Peyer's patch (tissue), 4 donors: ENCODE measurements at regions not wholly inside any gene's neighbourhood (a gene's known extent, or its start where the extent isn't known, plus 50 kb on each side); places are given as distances from the start of the nearest gene placed in this dataset.

Experiments
- DNase-seq, 3 donors: peaks; one replicate each; pipeline ENCODE4 v3.0.0-alpha.2; 2017 to 2019
- H3K27ac ChIP-seq, 4 donors: fragments of 200-600 bp; sonication (generic); one replicate each; pipeline ENCODE4 v1.5.1; 2016 to 2019
- H3K27me3 ChIP-seq, 2 donors: fragments of 200-600 bp; sonication (generic); one replicate each; pipeline ENCODE4 v1.5.1; 2019
- H3K36me3 ChIP-seq, 3 donors: fragments of 200-600 bp; sonication (generic); one replicate each; pipeline ENCODE4 v1.5.1; 2016 to 2019
- H3K4me1 ChIP-seq, 4 donors: fragments of 200-600 bp; sonication (generic); one replicate each; pipeline ENCODE4 v1.5.1; 2016 to 2019
- H3K4me3 ChIP-seq, 4 donors: fragments of 200-600 bp; sonication (generic); 1 replicate in 3 of 4; 2 replicates in 1 of 4; pipeline ENCODE4 v1.5.1; 2016 to 2019; ENCODE audit warnings: mild to moderate bottlenecking in 1 of 4
- H3K9me3 ChIP-seq, 4 donors: fragments of 200-600 bp; sonication (generic); one replicate each; pipeline ENCODE4 v1.5.1; 2016 to 2019; ENCODE audit warnings: mild to moderate bottlenecking in 1 of 4
- CTCF ChIP-seq, 6 experiments: fragments of 450-650 bp in 4 of 6; fragments of 200-600 bp in 2 of 6; sonication (generic) in 1 of 6; IDR thresholded peaks; one replicate each; pipeline ENCODE4 v1.5.1; 2017 to 2019; ENCODE audit warnings: antibody characterized with exemption in 6 of 6, mild to moderate bottlenecking in 3 of 6, moderate library complexity in 1 of 6
- POLR2A ChIP-seq, 2 donors: fragments of 450-650 bp; IDR thresholded peaks; one replicate each; pipeline ENCODE4 v1.5.1; 2017; ENCODE audit warnings: antibody characterized with exemption in 2 of 2, mild to moderate bottlenecking in 2 of 2, moderate library complexity in 2 of 2

- Histone ChIP-seq H3K4me1 (no peaks in the 10 kb centered on the region), H3K27ac (no peak overlapping the region), H3K4me3 (no peak overlapping the region), H3K27me3 (no peaks in the 10 kb centered on the region), H3K9me3 (no peaks in the 10 kb centered on the region), H3K36me3 (no peaks in the 10 kb centered on the region)
- TF ChIP-seq POLR2A (IDR thresholded peaks at IDR 0.05) (no peak), CTCF (IDR thresholded peaks at IDR 0.05) (no peak)
- no peak for DNase-seq
Observed at GRCh38 chr4:137300776-137301175, 231.5 kb downstream of the PCDH18 start.

- no peak overlapping the region for H3K4me3 ChIP-seq
- H3K27me3 ChIP-seq, result no peaks in the 10 kb centered on the region
- DNase-seq, result no peak
- TF ChIP-seq CTCF (IDR thresholded peaks at IDR 0.05) (no peak), POLR2A (IDR thresholded peaks at IDR 0.05) (no peak)
- no peak overlapping the region for H3K27ac ChIP-seq
- H3K4me1 ChIP-seq, result no peaks in the 10 kb centered on the region
- no peaks in the 10 kb centered on the region for H3K36me3 ChIP-seq
- H3K9me3 ChIP-seq, result no peaks in the 10 kb centered on the region
Observed at GRCh38 chr4:137299281-137299680, 233.0 kb downstream of the PCDH18 start.

- no peak overlapping the region for H3K4me3 ChIP-seq
- no peak for TF ChIP-seq POLR2A (IDR thresholded peaks at IDR 0.05)
- TF ChIP-seq CTCF (IDR thresholded peaks at IDR 0.05), result no peak
- no peak for DNase-seq
- H3K27ac ChIP-seq, result no peak overlapping the region
- H3K27me3 ChIP-seq, result no peaks in the 10 kb centered on the region
- H3K4me1 ChIP-seq, result no peaks in the 10 kb centered on the region
- H3K9me3 ChIP-seq, result no peaks in the 10 kb centered on the region
- H3K36me3 ChIP-seq, result no peaks in the 10 kb centered on the region
Observed at GRCh38 chr4:137293281-137293680, 239.0 kb downstream of the PCDH18 start.

- no peak overlapping the region for H3K4me3 ChIP-seq
- H3K9me3 ChIP-seq, result no peaks in the 10 kb centered on the region
- no peak for TF ChIP-seq CTCF (IDR thresholded peaks at IDR 0.05)
- DNase-seq, result no peak
- H3K4me1 ChIP-seq, result no peaks in the 10 kb centered on the region
- H3K27ac ChIP-seq, result no peak overlapping the region
- H3K36me3 ChIP-seq, result no peaks in the 10 kb centered on the region
- H3K27me3 ChIP-seq, result no peaks in the 10 kb centered on the region
Observed at GRCh38 chr4:137283737-137284136, 248.6 kb downstream of the PCDH18 start.

- no peaks in the 10 kb centered on the region for H3K4me1 ChIP-seq
- no peaks in the 10 kb centered on the region for H3K36me3 ChIP-seq
- no peak overlapping the region for H3K27ac ChIP-seq
- no peaks in the 10 kb centered on the region for H3K27me3 ChIP-seq
- no peaks in the 10 kb centered on the region for H3K9me3 ChIP-seq
- no peak for DNase-seq
- TF ChIP-seq POLR2A (IDR thresholded peaks at IDR 0.05), result no peak
- TF ChIP-seq CTCF (IDR thresholded peaks at IDR 0.05), result no peak
- H3K4me3 ChIP-seq, result no peak overlapping the region
Observed at GRCh38 chr4:137278431-137278830, 253.9 kb downstream of the PCDH18 start.

GRCh38 chr4:137274404-137274803 lies 257.9 kb downstream of the PCDH18 start:
- Histone ChIP-seq H3K9me3 (no peaks in the 10 kb centered on the region), H3K4me3 (no peak overlapping the region), H3K36me3 (no peaks in the 10 kb centered on the region), H3K4me1 (no peaks in the 10 kb centered on the region), H3K27me3 (no peaks in the 10 kb centered on the region), H3K27ac (no peak overlapping the region)
- DNase-seq, result no peak
- TF ChIP-seq POLR2A (IDR thresholded peaks at IDR 0.05) (no peak), CTCF (IDR thresholded peaks at IDR 0.05) (no peak)
